ENCODE measurements at regions not wholly inside any gene's neighbourhood (a gene's known extent, or its start where the extent isn't known, plus 50 kb on each side); places are given as distances from the start of the nearest gene placed in this dataset.

DNA sequence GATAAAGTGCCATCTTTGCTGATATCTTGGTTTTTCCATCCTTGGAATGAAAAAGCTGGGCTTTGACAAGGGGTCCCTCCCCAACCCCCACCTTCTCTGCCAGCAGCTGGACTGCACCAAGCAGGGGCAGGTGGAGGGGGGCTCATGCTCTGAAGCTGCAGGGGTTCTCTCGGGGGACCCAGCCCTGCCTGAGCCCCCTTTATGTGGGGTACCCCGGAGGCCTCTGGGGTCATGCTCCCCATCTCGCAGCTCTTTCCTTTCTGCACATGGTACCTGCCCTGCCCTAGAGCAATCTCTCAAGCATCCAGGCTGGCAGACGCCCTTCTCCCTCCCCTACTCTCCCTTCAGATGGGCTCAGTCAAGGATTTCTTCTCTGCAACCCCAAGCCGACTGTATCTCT lies 146.7 kb upstream of the PTPN1 start:
- no peak for DNase-seq

DNA sequence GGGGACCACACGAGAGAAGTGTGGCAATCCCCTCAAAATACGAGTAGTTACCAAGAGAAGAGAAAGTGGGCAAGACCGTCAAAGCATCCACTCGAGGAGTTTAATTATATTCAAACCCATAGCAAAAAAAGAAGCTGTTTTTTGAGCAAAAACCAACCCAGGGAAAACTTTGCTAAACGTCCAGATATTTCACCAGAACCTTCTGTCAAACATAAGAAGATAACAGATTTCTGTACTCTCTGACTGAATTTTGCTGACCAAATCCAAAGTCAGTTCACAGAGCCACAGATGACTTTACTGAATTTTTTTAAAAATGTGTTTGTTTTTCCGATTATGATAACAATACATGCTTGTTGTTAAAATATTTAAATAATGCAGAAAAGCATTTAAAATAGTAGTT lies 145.6 kb upstream of the PTPN1 start:
- DNase-seq: no peak

GRCh38 chr20:50366270-50367103 lies 143.7 kb upstream of the PTPN1 start:
- peak; percentile 48 for DNase-seq

DNA sequence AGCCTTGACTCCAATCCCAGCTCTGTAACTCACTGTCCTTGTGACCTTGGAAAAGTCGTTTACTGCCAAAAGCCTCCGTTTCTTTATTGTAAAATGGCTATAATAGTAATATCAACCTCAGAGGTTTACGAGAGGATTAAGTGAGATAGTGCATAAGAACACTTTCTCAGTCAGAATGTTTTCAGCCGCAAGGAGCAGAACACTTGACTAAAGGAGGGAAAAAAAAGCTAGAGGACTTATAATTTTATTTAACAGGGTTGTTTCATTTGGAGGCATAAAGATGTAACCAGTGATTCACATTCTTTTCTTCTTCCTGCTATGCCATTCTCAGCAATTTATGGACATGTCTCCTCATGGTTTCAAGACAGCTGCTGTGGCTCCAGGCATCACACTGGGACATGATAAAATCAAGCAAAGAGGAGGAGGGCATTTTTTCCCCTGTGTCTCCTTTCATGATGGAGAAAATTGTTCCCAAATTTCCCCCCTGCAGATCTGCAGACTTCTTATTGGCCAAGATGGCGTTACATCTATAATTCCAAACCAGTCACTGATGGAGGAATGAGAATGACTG lies 143.0 kb upstream of the PTPN1 start:
- DNase-seq: no peak

DNA sequence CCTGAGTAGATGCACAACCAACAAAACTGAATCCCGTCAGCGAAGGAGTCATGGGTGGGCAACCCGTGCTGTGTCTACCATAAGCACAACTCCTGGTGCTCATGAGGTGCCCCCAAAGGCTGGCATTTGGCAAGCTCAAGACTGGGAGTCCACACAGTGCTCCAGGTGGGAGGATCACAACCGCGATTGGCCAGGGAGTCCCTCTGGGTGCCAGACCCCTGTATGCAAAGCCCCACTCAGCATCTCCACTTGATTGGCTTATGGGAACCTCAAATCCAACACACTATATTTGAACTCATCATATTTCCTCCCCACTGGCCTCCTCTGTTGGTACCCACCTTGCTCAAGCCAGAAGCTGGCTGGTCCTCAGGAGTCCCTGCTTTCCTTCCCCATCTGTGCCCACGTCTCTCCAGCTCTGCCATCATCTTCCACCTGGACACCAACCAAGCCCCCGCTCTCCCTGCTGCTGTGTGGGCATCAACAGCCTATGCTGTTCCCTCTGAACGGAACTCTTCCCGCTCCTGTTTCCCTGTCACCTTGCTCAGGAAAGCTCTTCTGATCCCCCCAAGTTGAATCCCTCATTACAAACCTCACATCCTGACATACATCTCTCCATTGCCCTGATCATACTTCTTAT lies 142.3 kb upstream of the PTPN1 start:
- DNase-seq: no peak

DNA sequence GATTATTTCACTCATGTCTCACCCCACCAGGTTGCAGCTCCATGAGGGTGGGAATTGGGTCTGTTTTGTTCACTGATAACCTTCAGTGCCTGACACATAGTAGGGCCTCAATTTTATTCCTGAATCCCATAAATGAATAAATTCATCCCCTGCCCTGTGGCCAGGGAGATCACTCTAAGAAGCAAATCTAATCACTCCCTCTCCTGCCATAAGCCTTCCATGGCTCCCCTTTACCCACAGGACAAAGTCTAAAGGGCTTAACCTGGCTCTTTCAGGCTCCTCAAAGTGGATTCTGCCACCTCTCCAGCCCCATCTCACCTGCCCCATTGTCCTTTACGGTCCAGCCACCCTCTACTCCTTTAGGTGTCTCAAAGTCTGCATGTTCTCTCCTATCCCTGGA lies 141.8 kb upstream of the PTPN1 start:
- DNase-seq: no peak

DNA sequence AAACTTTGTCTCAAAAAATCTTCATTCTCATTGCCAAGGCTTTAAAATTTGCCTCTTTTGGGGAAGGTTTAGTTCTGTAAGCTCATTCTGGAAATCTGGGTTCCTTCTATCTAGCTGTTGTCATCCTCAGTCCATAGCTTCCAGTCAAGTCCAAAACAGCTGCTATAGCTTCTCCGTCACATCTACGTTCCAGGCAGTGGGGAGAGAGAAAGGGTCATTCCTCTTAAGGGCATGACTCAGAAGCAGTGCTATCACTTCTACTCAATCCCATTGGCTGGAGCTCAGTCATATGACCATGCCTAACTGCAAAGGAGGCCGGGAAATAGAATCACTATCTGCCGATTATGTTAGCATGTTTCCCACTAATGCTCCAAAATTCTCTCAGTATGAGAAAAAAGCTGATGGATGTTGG lies 141.4 kb upstream of the PTPN1 start:
- no peak for DNase-seq

DNA sequence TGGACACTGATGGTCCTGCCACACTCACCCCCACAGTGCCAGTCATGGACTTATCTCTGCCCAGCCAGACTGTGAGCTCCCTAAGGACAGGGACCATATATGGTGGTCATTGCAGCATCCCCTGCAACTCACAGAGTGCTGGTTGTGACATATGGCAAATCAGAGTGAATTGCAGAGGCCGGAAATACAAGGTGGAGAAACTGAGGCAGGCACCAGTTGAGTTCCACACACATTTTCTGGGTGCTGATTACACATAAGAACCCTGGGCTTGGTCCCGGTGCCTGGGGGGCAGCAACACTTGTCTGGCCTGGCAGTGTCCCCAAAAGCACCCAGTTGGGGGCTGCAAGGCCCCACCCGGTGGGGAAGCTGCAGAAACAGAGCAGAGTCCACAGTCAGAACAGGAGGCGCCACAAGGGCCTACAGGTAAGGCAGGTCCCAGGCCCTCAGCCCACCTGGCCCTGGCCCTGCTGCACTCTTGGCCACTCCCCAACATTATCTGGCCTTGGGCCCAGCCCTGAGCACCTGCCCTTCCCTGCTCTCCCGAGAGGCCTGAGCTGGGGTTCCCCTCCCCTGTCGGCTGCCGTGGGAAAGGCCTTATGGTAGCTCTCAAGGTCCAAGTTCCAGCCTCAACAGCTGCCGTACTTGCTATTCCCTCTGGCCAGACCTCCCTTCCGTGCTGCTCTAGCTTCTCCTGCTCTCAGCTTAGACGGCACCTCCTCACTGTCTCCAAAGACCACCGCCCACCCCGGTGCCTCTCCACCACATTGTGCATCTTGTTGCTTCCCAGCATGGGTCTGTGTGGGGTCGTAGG lies 140.8 kb upstream of the PTPN1 start:
- DNase-seq: no peak

- no peak for DNase-seq
Measured at GRCh38 chr20:50370036-50370566, 140.1 kb upstream of the PTPN1 start.

DNA sequence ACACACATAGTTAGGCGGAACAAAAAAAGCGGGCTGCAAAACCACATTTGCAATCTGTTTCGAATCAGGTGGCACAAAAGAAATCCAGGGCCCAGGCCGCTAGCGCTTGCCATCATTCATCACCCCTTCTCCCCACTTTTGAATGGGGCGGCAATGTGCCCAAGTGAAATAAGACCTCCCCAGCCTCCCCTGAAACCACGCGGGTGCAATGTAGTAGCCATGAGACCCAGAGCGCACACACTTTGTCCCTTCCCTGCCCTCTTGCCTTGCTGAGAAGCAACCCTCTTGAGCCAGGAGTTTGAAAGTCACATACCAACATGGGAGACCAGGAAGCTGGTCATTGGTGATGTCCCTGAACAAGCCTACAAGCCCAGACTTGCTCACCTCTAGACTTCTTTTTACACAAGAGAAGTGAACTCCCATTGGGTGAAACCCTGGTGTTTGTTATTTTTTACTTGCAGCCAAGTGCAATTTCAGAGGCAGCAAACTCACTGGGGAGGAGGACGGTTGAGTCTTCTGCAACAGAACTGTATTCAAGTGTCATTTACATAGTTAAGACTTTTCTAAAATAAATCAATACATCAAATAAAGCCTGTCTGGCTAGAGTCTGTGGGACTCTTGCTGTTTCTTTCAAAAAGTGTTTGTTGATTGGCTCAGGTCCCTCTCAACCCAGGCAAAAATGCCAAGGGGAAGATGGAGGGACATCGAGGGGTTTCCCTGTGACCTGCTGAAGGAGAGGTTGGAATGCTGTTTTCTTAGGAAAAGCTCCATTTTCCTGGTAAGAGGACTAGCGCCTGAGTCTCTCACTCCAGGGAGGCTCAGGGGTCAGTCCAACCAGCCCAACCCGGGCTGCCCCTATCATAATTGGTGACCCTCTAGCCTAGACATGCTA lies 138.1 kb upstream of the PTPN1 start:
- no peak for DNase-seq

- DNase-seq: no peak
Measured at GRCh38 chr20:50372770-50373088, 137.5 kb upstream of the PTPN1 start.

- no peak for DNase-seq
Measured at GRCh38 chr20:50373674-50374286, 136.4 kb upstream of the PTPN1 start.

DNA sequence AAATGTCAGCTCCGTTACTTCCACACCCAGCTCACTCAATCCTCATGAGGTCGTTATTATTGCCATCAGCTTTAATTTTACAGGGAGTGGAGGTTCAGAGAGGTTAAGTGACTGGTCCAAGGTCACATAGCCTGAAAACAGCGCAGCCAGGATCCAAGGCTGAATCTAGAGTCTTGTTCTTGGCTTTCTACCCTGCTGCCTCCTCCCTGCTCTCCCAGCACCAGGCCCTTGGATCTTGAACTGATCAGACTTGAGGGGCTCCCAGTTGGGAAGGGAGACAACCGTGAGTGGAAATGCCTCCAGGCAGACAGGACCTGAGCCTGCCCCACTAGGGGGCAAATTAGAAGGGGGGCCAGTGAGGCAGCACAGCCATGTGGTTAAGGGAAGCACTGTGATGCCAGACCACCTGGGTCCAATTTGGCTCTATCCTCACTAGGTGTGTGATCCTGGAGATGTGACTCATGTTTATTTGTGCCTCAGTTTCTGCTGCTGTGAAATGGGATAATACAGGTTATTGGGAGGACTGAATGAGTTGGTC lies 135.6 kb upstream of the PTPN1 start:
- DNase-seq: no peak

DNA sequence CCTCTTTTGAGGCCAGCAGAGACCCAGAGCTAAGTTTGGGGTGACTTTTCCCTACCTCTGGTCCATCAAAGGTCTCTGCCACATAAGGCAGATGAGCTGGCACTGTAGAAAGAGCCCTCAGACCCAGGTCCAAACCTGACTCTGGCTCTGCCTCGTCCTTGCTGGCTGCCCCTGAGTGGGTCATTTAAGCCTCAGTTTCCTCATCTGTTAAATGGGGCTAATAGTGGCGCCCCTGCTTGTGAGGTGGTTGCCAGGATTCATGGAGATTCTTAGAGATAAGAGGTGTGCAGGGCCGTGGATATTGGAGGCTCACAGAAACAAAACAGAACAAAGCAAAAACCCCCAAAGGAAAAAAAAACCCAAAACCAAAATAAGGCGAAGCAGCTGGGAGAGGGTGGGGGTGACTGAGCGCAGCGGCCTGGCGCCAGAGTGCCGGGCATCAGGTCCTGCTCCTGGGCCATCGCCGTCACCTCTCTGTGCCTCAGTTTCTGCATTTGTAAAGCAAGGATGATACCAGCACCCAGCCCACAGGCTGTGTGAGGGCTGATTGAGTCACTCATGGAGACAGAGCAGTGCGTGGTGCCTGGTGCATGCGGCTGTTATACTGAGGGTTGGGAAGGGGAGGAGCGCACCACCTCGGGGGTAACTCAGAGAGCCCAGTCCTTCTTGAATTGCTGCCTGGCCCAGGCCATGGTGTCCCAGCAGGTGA lies 133.8 kb upstream of the PTPN1 start:
- DNase-seq: no peak

GRCh38 chr20:50376888-50377459 lies 133.2 kb upstream of the PTPN1 start:
- no peak for DNase-seq

DNA sequence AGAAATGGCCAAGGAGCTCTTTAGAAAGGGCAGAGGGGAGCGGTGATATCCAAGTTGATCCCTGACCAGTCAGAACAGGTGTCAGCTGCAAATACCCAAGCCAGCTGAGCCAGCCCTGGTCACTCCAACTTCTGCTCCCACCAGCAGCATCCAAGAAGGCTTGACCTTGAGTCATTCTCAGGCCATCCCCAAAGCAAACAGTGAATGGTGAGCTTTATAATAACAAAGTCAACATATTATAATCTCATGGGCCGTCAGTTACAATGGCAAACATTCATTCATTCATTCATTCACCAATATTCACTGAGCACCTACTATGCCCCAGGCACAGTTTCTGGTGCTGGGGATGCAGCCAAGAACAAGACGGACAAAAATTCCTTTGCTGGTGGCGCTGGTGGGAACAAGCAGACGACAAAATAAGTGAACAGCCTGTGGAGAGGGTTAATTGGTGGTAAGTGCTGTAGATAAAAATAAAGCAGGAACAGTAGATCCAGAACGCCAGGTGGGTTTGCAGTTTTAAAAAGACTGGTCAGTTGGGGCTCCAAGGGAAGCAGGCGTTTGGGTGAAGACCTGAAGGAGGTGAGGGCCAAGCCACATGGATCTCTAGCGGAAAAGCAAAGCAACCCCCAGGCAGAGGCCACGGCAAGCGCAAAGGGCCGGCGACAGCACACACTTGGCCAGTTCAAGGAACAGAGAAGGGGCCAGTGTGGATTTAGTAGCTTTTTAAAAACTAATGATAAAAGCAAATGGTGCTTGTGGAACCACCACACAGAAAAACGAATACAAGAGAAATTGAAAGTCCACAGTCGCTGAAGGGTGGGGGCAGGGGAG lies 131.8 kb upstream of the PTPN1 start:
- no peak for DNase-seq

- no peak for DNase-seq
Measured at GRCh38 chr20:50379049-50379990, 130.9 kb upstream of the PTPN1 start.

GRCh38 chr20:50379991-50380696 lies 130.0 kb upstream of the PTPN1 start:
- DNase-seq: no peak
